Heart right ventricle (tissue), 16 donors: ENCODE measurements at regions not wholly inside any gene's neighbourhood (a gene's known extent, or its start where the extent isn't known, plus 50 kb on each side); places are given as distances from the start of the nearest gene placed in this dataset.

Experiments
- ATAC-seq, 8 donors: fragments of 200-7000 bp; cut with Tn5 transposase; one replicate each; pipeline ENCODE4 v1.9.1; 2020; ENCODE audit warnings: mild to moderate bottlenecking in 8 of 8, moderate library complexity in 8 of 8, moderate number of reproducible peaks in 1 of 8
- DNase-seq, 2 donors: peaks; one replicate each; pipeline ENCODE4 v3.0.0-alpha.2; 2020
- H3K27ac ChIP-seq, 10 donors: fragments of 200-600 bp; sonication (generic) in 2 of 10; one replicate each; pipeline versions ENCODE4 v1.5.0 to v1.8.0; 2020 to 2022; ENCODE audit warnings: mild to moderate bottlenecking in 3 of 10
- H3K27me3 ChIP-seq, 7 donors: fragments of 200-600 bp; one replicate each; pipeline ENCODE4 v1.8.0; 2021 to 2022; ENCODE audit warnings: mild to moderate bottlenecking in 2 of 7
- H3K36me3 ChIP-seq, 9 donors: fragments of 200-600 bp; sonication (generic) in 1 of 9; one replicate each; pipeline versions ENCODE4 v1.5.0 to v1.8.0; 2020 to 2022; ENCODE audit warnings: mild to moderate bottlenecking in 2 of 9
- H3K4me1 ChIP-seq, 9 donors: fragments of 200-600 bp; sonication (generic) in 1 of 9; one replicate each; pipeline versions ENCODE4 v1.5.0 to v1.8.0; 2020 to 2022; ENCODE audit warnings: mild to moderate bottlenecking in 4 of 9
- H3K4me3 ChIP-seq, 10 donors: fragments of 200-600 bp; sonication (generic) in 2 of 10; one replicate each; pipeline versions ENCODE4 v1.5.0 to v1.8.0; 2020 to 2022; ENCODE audit warnings: mild to moderate bottlenecking in 7 of 10, moderate library complexity in 2 of 10
- H3K9me3 ChIP-seq, 11 donors: fragments of 200-600 bp in 10 of 11; sonication (generic) in 2 of 11; one replicate each; pipeline versions ENCODE4 v1.5.0 to v1.8.0; 2013 to 2022; ENCODE audit warnings: mild to moderate bottlenecking in 2 of 11, control low read depth in 1 of 11, moderate library complexity in 1 of 11
- CTCF ChIP-seq, 9 donors: fragments of 200-600 bp; sonication (generic) in 2 of 9; IDR thresholded peaks; one replicate each; pipeline versions ENCODE4 v1.5.0 to v1.8.0; 2021 to 2022; ENCODE audit warnings: antibody characterized with exemption in 9 of 9, mild to moderate bottlenecking in 5 of 9, moderate library complexity in 1 of 9
- WGBS, 2 donors: extraction: QIAGEN DNeasy Blood & Tissue Kit; methylation state at CpG; one replicate each; pipeline ENCODE4 v1.1.7; 2013; ENCODE audit warnings: inconsistent platforms in 1 of 2; 5-methylcytosine and 5-hydroxymethylcytosine counted together
- intact Hi-C, 10 donors: fragments of 100-400 bp; cut with DNase I; formaldehyde crosslinking; loops; one replicate each; pipeline versions ENCODE4 v1.11.1 to v1.14.2; 2022
- donor health status: Arrhythmogenic right ventricular cardiomyopathy.
- donor health status: ischemic (EF 13 %, LVEDD 7.1; RV severe dilation, severe dysfunction).
- donor health status: healthy with polysubstance abuse.
- donor health status: DM: no; HTN: yes; CAD: no.
- donor health status: DM: no; HTN: no; CAD: no.
- donor health status: ischemic (EF 25% LVEDD 6.9; RV normal size, moderate dysfunction).
- donor health status: ischemic (EF 25% LVEDD 5.7; RV mildly dilated, moderate dysfunction).
- donor health status: healthy.
- donor health status: DM: yes; HTN: yes; CAD: no.
- donor health status: Ischemic cardiomyopathy.
- donor health status: ischemic (EF 35%, LVEDD 5.7; RV mildly dilated, moderate dysfunction).
- donor health status: nonischemic (EF 11% LVEDD 7.7; RV severe dilation, severe dysfunction).
- donor health status: DM: yes; HTN: yes; CAD: no.
- donor health status: PGD.
- donor health status: ischemic (EF 29% LVEDD 5.4; RV normal size, mild dysfunction).
- donor health status: nonischemic (EF 23%, LVEDD 6.1; RV moderate dilation, normal function).

- intact Hi-C loops = loop anchor here in 1 of 10 donors (10.0 kb wide), 1 partner anchor 228 kb away; the partner anchor contains the start of gene SPRY2
- H3K27ac ChIP-seq = no peak overlapping the region
- no peaks in the 10 kb centered on the region for H3K36me3 ChIP-seq
- TF ChIP-seq CTCF (IDR thresholded peaks at IDR 0.05) = no peak
- ATAC-seq = no peak
- WGBS, 2 donors = 80 to 87% methylated on average over 4 of the region's 4 CpGs
- H3K4me3 ChIP-seq = no peak overlapping the region
- peaks cover 0 to 23% (median 8%) of the 10 kb centered on the region in 9 donors for H3K4me1 ChIP-seq
- no peak for DNase-seq
- no peaks in the 10 kb centered on the region for H3K27me3 ChIP-seq
- no peaks in the 10 kb centered on the region for H3K9me3 ChIP-seq
Observed at GRCh38 chr13:80572308-80572922, 231.5 kb upstream of the SPRY2 start.

- ATAC-seq (peak; percentile 58 to 95 (median 79)), DNase-seq (no peak)
- Histone ChIP-seq H3K9me3 (no peaks in the 10 kb centered on the region), H3K4me3 (no peak overlapping the region), H3K36me3 (no peaks in the 10 kb centered on the region), H3K4me1 (peaks cover 0 to 23% (median 8%) of the 10 kb centered on the region in 9 donors), H3K27ac (peak overlapping the region in 2 of 10 donors; percentile 16 to 59), H3K27me3 (no peaks in the 10 kb centered on the region)
- intact Hi-C loops = loop anchor here in 1 of 10 donors (10.0 kb wide), 1 partner anchor 227 kb away; the partner anchor contains the start of gene SPRY2
- TF ChIP-seq CTCF (IDR thresholded peaks at IDR 0.05) = peak in 1 of 9 donors; percentile 36
- WGBS, 2 donors = 50 to 53% methylated on average over 4 of the region's 4 CpGs
Observed at GRCh38 chr13:80571346-80572307, 230.7 kb upstream of the SPRY2 start.

- ATAC-seq (peak in 1 of 8 donors; percentile 40), DNase-seq (no peak)
- Histone ChIP-seq H3K27ac (peak overlapping the region in 3 of 10 donors; percentile 1 to 17 (median 5)), H3K4me3 (no peak overlapping the region), H3K36me3 (no peaks in the 10 kb centered on the region), H3K27me3 (no peaks in the 10 kb centered on the region), H3K4me1 (peaks cover 0 to 21% (median 4%) of the 10 kb centered on the region in 9 donors), H3K9me3 (no peaks in the 10 kb centered on the region)
- intact Hi-C loops = loop anchor here in 1 of 10 donors (10.0 kb wide), 1 partner anchor 89 kb away; no protein-coding TSS in a partner anchor
- no peak for TF ChIP-seq CTCF (IDR thresholded peaks at IDR 0.05)
- WGBS, 2 donors = 61 to 67% methylated on average over 4 of the region's 4 CpGs
Observed at GRCh38 chr13:80563439-80563838, 222.5 kb upstream of the SPRY2 start.

- intact Hi-C loops = loop anchor here in 1 of 10 donors (10.0 kb wide), 1 partner anchor 88 kb away; no protein-coding TSS in a partner anchor
- Histone ChIP-seq H3K27me3 (no peaks in the 10 kb centered on the region), H3K4me3 (no peak overlapping the region), H3K27ac (peak overlapping the region in 3 of 10 donors; percentile 5 to 31 (median 10)), H3K36me3 (no peaks in the 10 kb centered on the region), H3K9me3 (no peaks in the 10 kb centered on the region), H3K4me1 (peaks cover 0 to 21% (median 4%) of the 10 kb centered on the region in 9 donors)
- no peak for TF ChIP-seq CTCF (IDR thresholded peaks at IDR 0.05)
- WGBS, 2 donors = 46 to 55% methylated on average over 4 of the region's 4 CpGs
- ATAC-seq = no peak
- DNase-seq = no peak
Observed at GRCh38 chr13:80562433-80563156, 221.7 kb upstream of the SPRY2 start.
